Activated CD4-positive, alpha-beta T cell treated with anti-CD3 and anti-CD28 coated beads, Interleukin-2, amount 10 ng/mL, durations not matched to agents 24 days and 14 days (primary cell): ENCODE measurements at regions not wholly inside any gene's neighbourhood (a gene's known extent, or its start where the extent isn't known, plus 50 kb on each side); places are given as distances from the start of the nearest gene placed in this dataset.
"Not testable (repeated sequence)": the region's sequence is repeated elsewhere in the genome, so short reads cannot be mapped to it uniquely, and the experiment has no call there.

ENCODE experiments used
- DNase-seq: peaks from one replicate; pipeline ENCODE4 v3.0.0; 2022
- H3K27ac Mint-ChIP-seq: one replicate; pipeline ENCODE4 v1.8.0; 2022; ENCODE audit warnings: mild to moderate bottlenecking, mixed read lengths
- H3K27me3 Mint-ChIP-seq: one replicate; pipeline ENCODE4 v1.8.0; 2022; ENCODE audit warnings: mixed read lengths
- H3K36me3 Mint-ChIP-seq: one replicate; pipeline ENCODE4 v1.8.0; 2022; ENCODE audit warnings: low read depth, mild to moderate bottlenecking, mixed read lengths
- H3K4me1 Mint-ChIP-seq: one replicate; pipeline ENCODE4 v1.8.0; 2021; ENCODE audit warnings: mixed read lengths
- H3K4me3 Mint-ChIP-seq: one replicate; pipeline ENCODE4 v1.8.0; 2022; ENCODE audit warnings: mild to moderate bottlenecking, moderate library complexity, mixed read lengths
- H3K9me3 Mint-ChIP-seq: one replicate; pipeline ENCODE4 v1.8.0; 2021; ENCODE audit warnings: mixed read lengths
- intact Hi-C: fragments of 100-400 bp; cut with micrococcal nuclease; formaldehyde crosslinking; loops from one replicate; pipeline ENCODE4 v1.15.1; 2023

- no peak overlapping the region for H3K4me3 Mint-ChIP-seq
- H3K27ac Mint-ChIP-seq, result no peak overlapping the region
- H3K36me3 Mint-ChIP-seq, result no peaks in the 10 kb centered on the region
- H3K4me1 Mint-ChIP-seq, result no peaks in the 10 kb centered on the region
- peaks cover 1% of the 10 kb centered on the region for H3K27me3 Mint-ChIP-seq
- no peak for DNase-seq
- no peaks in the 10 kb centered on the region for H3K9me3 Mint-ChIP-seq
- intact Hi-C loops, result no loop called here
Observed at GRCh38 chr12:89838833-89839232, 130.2 kb upstream of the ATP2B1 start.

GRCh38 chr12:89836026-89836425 lies 127.4 kb upstream of the ATP2B1 start:
- DNase-seq, result no peak
- Mint-ChIP-seq H3K27me3 (peaks cover 4% of the 10 kb centered on the region), H3K4me1 (no peaks in the 10 kb centered on the region), H3K36me3 (no peaks in the 10 kb centered on the region), H3K9me3 (no peaks in the 10 kb centered on the region), H3K4me3 (no peak overlapping the region), H3K27ac (no peak overlapping the region)
- intact Hi-C loops, result no loop called here

- Mint-ChIP-seq H3K9me3 (no peaks in the 10 kb centered on the region), H3K27ac (no peak overlapping the region), H3K4me1 (no peaks in the 10 kb centered on the region), H3K4me3 (no peak overlapping the region), H3K36me3 (no peaks in the 10 kb centered on the region), H3K27me3 (peaks cover 5% of the 10 kb centered on the region)
- intact Hi-C loops, result no loop called here
- DNase-seq, result no peak
Observed at GRCh38 chr12:89834676-89835075, 126.0 kb upstream of the ATP2B1 start.

GRCh38 chr12:89833337-89834252 lies 125.0 kb upstream of the ATP2B1 start:
- H3K27me3 Mint-ChIP-seq, result peaks cover 5% of the 10 kb centered on the region
- H3K27ac Mint-ChIP-seq, result no peak overlapping the region
- intact Hi-C loops, result no loop called here
- no peaks in the 10 kb centered on the region for H3K9me3 Mint-ChIP-seq
- H3K4me3 Mint-ChIP-seq, result no peak overlapping the region
- H3K4me1 Mint-ChIP-seq, result no peaks in the 10 kb centered on the region
- no peaks in the 10 kb centered on the region for H3K36me3 Mint-ChIP-seq
- DNase-seq, result no peak

GRCh38 chr12:89832336-89832735 lies 123.7 kb upstream of the ATP2B1 start:
- DNase-seq, result no peak
- H3K27me3 Mint-ChIP-seq, result peaks cover 5% of the 10 kb centered on the region
- no peak overlapping the region for H3K27ac Mint-ChIP-seq
- H3K36me3 Mint-ChIP-seq, result no peaks in the 10 kb centered on the region
- H3K9me3 Mint-ChIP-seq, result no peaks in the 10 kb centered on the region
- H3K4me3 Mint-ChIP-seq, result no peak overlapping the region
- intact Hi-C loops, result no loop called here
- H3K4me1 Mint-ChIP-seq, result no peaks in the 10 kb centered on the region

- H3K4me3 Mint-ChIP-seq, result no peak overlapping the region
- no peaks in the 10 kb centered on the region for H3K9me3 Mint-ChIP-seq
Observed at GRCh38 chr12:89831310-89832095, 122.9 kb upstream of the ATP2B1 start.

GRCh38 chr12:89829434-89829975 lies 120.9 kb upstream of the ATP2B1 start:
- Mint-ChIP-seq H3K27me3 (peaks cover 4% of the 10 kb centered on the region), H3K9me3 (no peaks in the 10 kb centered on the region), H3K4me1 (peaks cover 4% of the 10 kb centered on the region), H3K4me3 (no peak overlapping the region), H3K36me3 (no peaks in the 10 kb centered on the region), H3K27ac (no peak overlapping the region)
- intact Hi-C loops, result no loop called here
- DNase-seq, result no peak

More at GRCh38 chr12:89831310-89832095, 122.9 kb upstream of the ATP2B1 start:
- no peak for DNase-seq
- H3K4me1 Mint-ChIP-seq, result no peaks in the 10 kb centered on the region
- no peaks in the 10 kb centered on the region for H3K36me3 Mint-ChIP-seq
- peaks cover 4% of the 10 kb centered on the region for H3K27me3 Mint-ChIP-seq
- intact Hi-C loops, result no loop called here
- no peak overlapping the region for H3K27ac Mint-ChIP-seq

- DNase-seq, result no peak
- Mint-ChIP-seq H3K36me3 (no peaks in the 10 kb centered on the region), H3K4me3 (no peak overlapping the region), H3K27me3 (peaks cover 4% of the 10 kb centered on the region), H3K9me3 (no peaks in the 10 kb centered on the region), H3K4me1 (peaks cover 4% of the 10 kb centered on the region), H3K27ac (no peak overlapping the region)
- intact Hi-C loops, result no loop called here
Observed at GRCh38 chr12:89828575-89828974, 119.9 kb upstream of the ATP2B1 start.

- intact Hi-C loops, result no loop called here
- DNase-seq, result no peak
- Mint-ChIP-seq H3K9me3 (no peaks in the 10 kb centered on the region), H3K36me3 (no peaks in the 10 kb centered on the region), H3K4me3 (no peak overlapping the region), H3K4me1 (peaks cover 4% of the 10 kb centered on the region), H3K27me3 (peaks cover 4% of the 10 kb centered on the region), H3K27ac (no peak overlapping the region)
Observed at GRCh38 chr12:89827592-89827991, 119.0 kb upstream of the ATP2B1 start.

- no peak for DNase-seq
- Mint-ChIP-seq H3K9me3 (no peaks in the 10 kb centered on the region), H3K27ac (no peak overlapping the region), H3K4me3 (no peak overlapping the region), H3K36me3 (no peaks in the 10 kb centered on the region), H3K27me3 (peaks cover 1% of the 10 kb centered on the region), H3K4me1 (peaks cover 4% of the 10 kb centered on the region)
- intact Hi-C loops, result no loop called here
Observed at GRCh38 chr12:89826468-89826867, 117.8 kb upstream of the ATP2B1 start.

- no peaks in the 10 kb centered on the region for H3K9me3 Mint-ChIP-seq
- H3K4me1 Mint-ChIP-seq, result peaks cover 4% of the 10 kb centered on the region
- H3K4me3 Mint-ChIP-seq, result no peak overlapping the region
- intact Hi-C loops, result no loop called here
- no peak overlapping the region for H3K27ac Mint-ChIP-seq
- DNase-seq, result no peak
- H3K27me3 Mint-ChIP-seq, result peaks cover 1% of the 10 kb centered on the region
- no peaks in the 10 kb centered on the region for H3K36me3 Mint-ChIP-seq
Observed at GRCh38 chr12:89825591-89826449, 117.2 kb upstream of the ATP2B1 start.

GRCh38 chr12:89824822-89825221 lies 116.2 kb upstream of the ATP2B1 start:
- intact Hi-C loops, result no loop called here

GRCh38 chr12:89822992-89823391 lies 114.4 kb upstream of the ATP2B1 start:
- H3K36me3 Mint-ChIP-seq, H3K4me3 Mint-ChIP-seq, H3K9me3 Mint-ChIP-seq, intact Hi-C loops, H3K4me1 Mint-ChIP-seq, H3K27ac Mint-ChIP-seq, H3K27me3 Mint-ChIP-seq, DNase-seq: not testable (repeated sequence)

More at GRCh38 chr12:89824822-89825221, 116.2 kb upstream of the ATP2B1 start:
- H3K27me3 Mint-ChIP-seq, result no peaks in the 10 kb centered on the region
- no peak overlapping the region for H3K27ac Mint-ChIP-seq
- H3K4me1 Mint-ChIP-seq, result peaks cover 4% of the 10 kb centered on the region
- H3K4me3 Mint-ChIP-seq, result no peak overlapping the region
- no peaks in the 10 kb centered on the region for H3K36me3 Mint-ChIP-seq
- no peak for DNase-seq
- no peaks in the 10 kb centered on the region for H3K9me3 Mint-ChIP-seq
